ENCODE measurements at regions not wholly inside any gene's neighbourhood (a gene's known extent, or its start where the extent isn't known, plus 50 kb on each side); places are given as distances from the start of the nearest gene placed in this dataset.

DNA sequence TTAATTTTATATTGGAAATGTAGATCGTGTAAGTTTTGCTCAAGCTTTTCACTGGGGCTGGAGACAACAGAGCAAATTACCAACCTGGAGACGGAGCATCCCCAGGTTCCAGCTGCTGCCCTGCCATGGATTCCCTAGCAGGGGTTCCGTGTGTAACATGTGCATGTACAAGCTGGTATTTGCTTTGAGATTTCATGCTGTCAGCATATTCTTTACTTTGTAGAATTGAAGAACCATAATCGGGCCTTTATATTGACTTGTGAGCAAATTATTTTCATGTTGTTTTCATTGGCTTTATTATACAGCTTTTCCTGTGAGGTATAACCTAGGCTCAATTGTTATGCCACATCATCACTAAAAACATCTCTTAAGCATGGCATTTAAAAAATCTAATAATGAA lies 369.2 kb upstream of the COBL start (continued):
- TF ChIP-seq, protein P1, sequence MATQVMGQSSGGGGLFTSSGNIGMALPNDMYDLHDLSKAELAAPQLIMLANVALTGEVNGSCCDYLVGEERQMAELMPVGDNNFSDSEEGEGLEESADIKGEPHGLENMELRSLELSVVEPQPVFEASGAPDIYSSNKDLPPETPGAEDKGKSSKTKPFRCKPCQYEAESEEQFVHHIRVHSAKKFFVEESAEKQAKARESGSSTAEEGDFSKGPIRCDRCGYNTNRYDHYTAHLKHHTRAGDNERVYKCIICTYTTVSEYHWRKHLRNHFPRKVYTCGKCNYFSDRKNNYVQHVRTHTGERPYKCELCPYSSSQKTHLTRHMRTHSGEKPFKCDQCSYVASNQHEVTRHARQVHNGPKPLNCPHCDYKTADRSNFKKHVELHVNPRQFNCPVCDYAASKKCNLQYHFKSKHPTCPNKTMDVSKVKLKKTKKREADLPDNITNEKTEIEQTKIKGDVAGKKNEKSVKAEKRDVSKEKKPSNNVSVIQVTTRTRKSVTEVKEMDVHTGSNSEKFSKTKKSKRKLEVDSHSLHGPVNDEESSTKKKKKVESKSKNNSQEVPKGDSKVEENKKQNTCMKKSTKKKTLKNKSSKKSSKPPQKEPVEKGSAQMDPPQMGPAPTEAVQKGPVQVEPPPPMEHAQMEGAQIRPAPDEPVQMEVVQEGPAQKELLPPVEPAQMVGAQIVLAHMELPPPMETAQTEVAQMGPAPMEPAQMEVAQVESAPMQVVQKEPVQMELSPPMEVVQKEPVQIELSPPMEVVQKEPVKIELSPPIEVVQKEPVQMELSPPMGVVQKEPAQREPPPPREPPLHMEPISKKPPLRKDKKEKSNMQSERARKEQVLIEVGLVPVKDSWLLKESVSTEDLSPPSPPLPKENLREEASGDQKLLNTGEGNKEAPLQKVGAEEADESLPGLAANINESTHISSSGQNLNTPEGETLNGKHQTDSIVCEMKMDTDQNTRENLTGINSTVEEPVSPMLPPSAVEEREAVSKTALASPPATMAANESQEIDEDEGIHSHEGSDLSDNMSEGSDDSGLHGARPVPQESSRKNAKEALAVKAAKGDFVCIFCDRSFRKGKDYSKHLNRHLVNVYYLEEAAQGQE (tag by site-specific recombination; IDR thresholded peaks at IDR 0.05), result no peak
- TF ChIP-seq MYNN (tag by site-specific recombination; IDR thresholded peaks at IDR 0.05; ENCODE audit: borderline replicate concordance), result no peak

DNA sequence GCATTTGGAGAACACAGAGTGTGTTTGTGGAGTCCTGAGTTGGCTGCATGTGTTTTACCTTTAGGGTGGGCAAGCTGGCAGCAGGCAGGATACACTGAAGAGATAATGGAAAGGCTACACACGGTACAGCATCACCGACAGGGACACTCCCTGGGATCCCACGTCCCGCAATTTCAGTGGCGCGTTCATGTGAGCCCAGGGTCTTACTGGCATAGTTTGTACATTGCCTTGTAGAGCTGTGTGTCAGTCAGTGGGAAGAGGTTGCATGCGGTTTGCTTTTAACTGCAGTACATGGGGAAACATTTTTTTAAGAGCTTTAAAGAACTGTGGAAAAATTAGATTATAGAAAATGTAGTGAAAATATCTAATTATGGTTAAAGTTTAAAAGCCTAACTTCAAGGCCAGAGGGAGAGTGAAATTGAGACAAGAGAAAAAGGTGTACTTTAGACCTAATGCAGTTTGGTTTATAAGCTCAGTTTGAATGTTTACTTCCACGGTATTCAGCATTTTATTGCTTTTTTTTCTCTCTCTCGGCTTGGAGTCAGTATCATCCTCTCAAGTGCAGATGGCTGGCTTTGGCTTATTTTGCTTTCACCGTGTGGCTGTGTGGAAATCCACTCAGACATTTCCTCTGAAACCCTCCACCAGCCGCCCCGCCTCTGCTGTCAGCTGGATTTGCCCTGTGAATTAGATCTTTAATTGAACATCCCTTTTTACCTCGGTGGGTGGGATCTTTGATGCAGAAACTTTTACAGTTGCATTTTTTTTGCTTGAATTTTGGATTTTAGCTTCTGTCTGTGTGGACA lies 364.2 kb upstream of the COBL start:
- no peaks in the 10 kb centered on the region for H3K36me3 ChIP-seq (ENCODE audit: control insufficient read depth in 2 of 2, insufficient read depth in 1 of 2, low read length in 2 of 2)
- POLR2A ChIA-PET, result no interaction called here
- no peaks in the 10 kb centered on the region for H3K4me1 ChIP-seq (ENCODE audit: control insufficient read depth, insufficient read depth, low read length)
- no peaks in the 10 kb centered on the region for H3K9me3 ChIP-seq (ENCODE audit: control insufficient read depth, insufficient read depth, low read depth, low read length)
- TF ChIP-seq ZFP3 (tag by site-specific recombination; IDR thresholded peaks at IDR 0.05; ENCODE audit: low read depth) (no peak), ZNF16 (tag by site-specific recombination; IDR thresholded peaks at IDR 0.05; ENCODE audit: low read depth) (no peak), ZFP37 (tag by site-specific recombination; IDR thresholded peaks at IDR 0.05) (no peak), OVOL3 (tag by site-specific recombination; IDR thresholded peaks at IDR 0.05) (no peak), ZNF837 (tag by site-specific recombination; IDR thresholded peaks at IDR 0.05) (no peak), ZNF701 (tag by site-specific recombination; IDR thresholded peaks at IDR 0.05) (no peak), RBAK (tag by site-specific recombination; IDR thresholded peaks at IDR 0.05) (no peak), ZNF792 (tag by site-specific recombination; IDR thresholded peaks at IDR 0.05) (no peak), ZNF391 (tag by site-specific recombination; IDR thresholded peaks at IDR 0.05; ENCODE audit: borderline replicate concordance, low read depth) (no peak), GLIS1 (tag by site-specific recombination; IDR thresholded peaks at IDR 0.05) (no peak)
- TF ChIP-seq, protein P2, sequence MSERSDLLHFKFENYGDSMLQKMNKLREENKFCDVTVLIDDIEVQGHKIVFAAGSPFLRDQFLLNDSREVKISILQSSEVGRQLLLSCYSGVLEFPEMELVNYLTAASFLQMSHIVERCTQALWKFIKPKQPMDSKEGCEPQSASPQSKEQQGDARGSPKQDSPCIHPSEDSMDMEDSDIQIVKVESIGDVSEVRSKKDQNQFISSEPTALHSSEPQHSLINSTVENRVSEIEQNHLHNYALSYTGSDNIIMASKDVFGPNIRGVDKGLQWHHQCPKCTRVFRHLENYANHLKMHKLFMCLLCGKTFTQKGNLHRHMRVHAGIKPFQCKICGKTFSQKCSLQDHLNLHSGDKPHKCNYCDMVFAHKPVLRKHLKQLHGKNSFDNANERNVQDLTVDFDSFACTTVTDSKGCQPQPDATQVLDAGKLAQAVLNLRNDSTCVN (tag by site-specific recombination; optimal IDR thresholded peaks at IDR 0.05), result no peak
- TF ChIP-seq, protein P3, sequence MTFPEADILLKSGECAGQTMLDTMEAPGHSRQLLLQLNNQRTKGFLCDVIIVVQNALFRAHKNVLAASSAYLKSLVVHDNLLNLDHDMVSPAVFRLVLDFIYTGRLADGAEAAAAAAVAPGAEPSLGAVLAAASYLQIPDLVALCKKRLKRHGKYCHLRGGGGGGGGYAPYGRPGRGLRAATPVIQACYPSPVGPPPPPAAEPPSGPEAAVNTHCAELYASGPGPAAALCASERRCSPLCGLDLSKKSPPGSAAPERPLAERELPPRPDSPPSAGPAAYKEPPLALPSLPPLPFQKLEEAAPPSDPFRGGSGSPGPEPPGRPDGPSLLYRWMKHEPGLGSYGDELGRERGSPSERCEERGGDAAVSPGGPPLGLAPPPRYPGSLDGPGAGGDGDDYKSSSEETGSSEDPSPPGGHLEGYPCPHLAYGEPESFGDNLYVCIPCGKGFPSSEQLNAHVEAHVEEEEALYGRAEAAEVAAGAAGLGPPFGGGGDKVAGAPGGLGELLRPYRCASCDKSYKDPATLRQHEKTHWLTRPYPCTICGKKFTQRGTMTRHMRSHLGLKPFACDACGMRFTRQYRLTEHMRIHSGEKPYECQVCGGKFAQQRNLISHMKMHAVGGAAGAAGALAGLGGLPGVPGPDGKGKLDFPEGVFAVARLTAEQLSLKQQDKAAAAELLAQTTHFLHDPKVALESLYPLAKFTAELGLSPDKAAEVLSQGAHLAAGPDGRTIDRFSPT (tag by site-specific recombination; IDR thresholded peaks at IDR 0.05), result no peak
- TF ChIP-seq, protein P4, sequence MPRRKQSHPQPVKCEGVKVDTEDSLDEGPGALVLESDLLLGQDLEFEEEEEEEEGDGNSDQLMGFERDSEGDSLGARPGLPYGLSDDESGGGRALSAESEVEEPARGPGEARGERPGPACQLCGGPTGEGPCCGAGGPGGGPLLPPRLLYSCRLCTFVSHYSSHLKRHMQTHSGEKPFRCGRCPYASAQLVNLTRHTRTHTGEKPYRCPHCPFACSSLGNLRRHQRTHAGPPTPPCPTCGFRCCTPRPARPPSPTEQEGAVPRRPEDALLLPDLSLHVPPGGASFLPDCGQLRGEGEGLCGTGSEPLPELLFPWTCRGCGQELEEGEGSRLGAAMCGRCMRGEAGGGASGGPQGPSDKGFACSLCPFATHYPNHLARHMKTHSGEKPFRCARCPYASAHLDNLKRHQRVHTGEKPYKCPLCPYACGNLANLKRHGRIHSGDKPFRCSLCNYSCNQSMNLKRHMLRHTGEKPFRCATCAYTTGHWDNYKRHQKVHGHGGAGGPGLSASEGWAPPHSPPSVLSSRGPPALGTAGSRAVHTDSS (tag by site-specific recombination; IDR thresholded peaks at IDR 0.05), result no peak
- CTCF ChIA-PET, result no interaction called here
- H3K27ac ChIP-seq (ENCODE audit: extremely low read depth, low read depth, low read length), result no peak overlapping the region
- no peak overlapping the region for H3K4me3 ChIP-seq (ENCODE audit: low read depth, low read length)

All from HEK293 (cell line).